ENCODE measurements at regions not wholly inside any gene's neighbourhood (a gene's known extent, or its start where the extent isn't known, plus 50 kb on each side); places are given as distances from the start of the nearest gene placed in this dataset.

DNA sequence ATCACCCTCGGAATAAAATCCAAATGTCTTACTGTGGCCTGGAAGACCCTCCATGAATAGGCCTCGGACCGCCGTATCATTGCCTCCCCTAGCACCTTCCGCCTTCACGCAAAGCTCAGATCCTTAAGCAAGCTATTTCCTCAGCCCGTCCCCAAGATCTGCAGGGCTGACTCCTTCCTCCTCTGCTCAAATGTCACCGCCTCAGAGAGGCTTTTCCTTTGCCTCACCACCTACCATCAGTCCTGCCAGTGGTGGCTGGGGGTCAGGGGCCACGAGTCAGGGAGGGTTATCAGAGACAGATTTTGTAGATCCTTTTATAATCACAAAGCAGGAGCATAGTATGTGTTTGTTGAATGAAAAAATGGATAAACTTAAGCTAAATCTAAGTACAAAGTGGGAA, 74.4 kb upstream of the KIF2A start:
- TF ChIP-seq, protein P1, sequence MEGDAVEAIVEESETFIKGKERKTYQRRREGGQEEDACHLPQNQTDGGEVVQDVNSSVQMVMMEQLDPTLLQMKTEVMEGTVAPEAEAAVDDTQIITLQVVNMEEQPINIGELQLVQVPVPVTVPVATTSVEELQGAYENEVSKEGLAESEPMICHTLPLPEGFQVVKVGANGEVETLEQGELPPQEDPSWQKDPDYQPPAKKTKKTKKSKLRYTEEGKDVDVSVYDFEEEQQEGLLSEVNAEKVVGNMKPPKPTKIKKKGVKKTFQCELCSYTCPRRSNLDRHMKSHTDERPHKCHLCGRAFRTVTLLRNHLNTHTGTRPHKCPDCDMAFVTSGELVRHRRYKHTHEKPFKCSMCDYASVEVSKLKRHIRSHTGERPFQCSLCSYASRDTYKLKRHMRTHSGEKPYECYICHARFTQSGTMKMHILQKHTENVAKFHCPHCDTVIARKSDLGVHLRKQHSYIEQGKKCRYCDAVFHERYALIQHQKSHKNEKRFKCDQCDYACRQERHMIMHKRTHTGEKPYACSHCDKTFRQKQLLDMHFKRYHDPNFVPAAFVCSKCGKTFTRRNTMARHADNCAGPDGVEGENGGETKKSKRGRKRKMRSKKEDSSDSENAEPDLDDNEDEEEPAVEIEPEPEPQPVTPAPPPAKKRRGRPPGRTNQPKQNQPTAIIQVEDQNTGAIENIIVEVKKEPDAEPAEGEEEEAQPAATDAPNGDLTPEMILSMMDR (IDR thresholded peaks at IDR 0.05) = no peak
- TF ChIP-seq POLR2A (IDR thresholded peaks at IDR 0.05) = no peak

Measured in lower leg skin (tissue), 3 donors.